Skeletal muscle tissue (tissue), 3 donors: ENCODE measurements at regions not wholly inside any gene's neighbourhood (a gene's known extent, or its start where the extent isn't known, plus 50 kb on each side); places are given as distances from the start of the nearest gene placed in this dataset.
A peak's percentile ranks its signal among the peaks of the same experiment; 100 is the strongest.

Experiments used
- H3K27ac ChIP-seq: one replicate; pipeline ENCODE4 v1.7.0; 2013; ENCODE audit warnings: mild to moderate bottlenecking, low read depth, low read length, inconsistent platforms
- H3K27me3 ChIP-seq, 3 donors: one replicate each; pipeline ENCODE4 v1.7.0; 2013; ENCODE audit warnings: low read length in 3 of 3; ENCODE audit not compliant: control insufficient read depth in 3 of 3, insufficient read depth in 3 of 3
- H3K36me3 ChIP-seq, 3 donors: one replicate each; pipeline ENCODE4 v1.7.0; 2013; ENCODE audit warnings: low read length in 3 of 3; ENCODE audit not compliant: control insufficient read depth in 3 of 3, insufficient read depth in 3 of 3
- H3K4me1 ChIP-seq, 3 donors: one replicate each; pipeline ENCODE4 v1.7.0; 2013; ENCODE audit warnings: low read length in 3 of 3, mild to moderate bottlenecking in 3 of 3; ENCODE audit not compliant: control insufficient read depth in 3 of 3, insufficient read depth in 3 of 3
- H3K4me3 ChIP-seq, 3 donors: one replicate each; pipeline ENCODE4 v1.7.0; 2013; ENCODE audit warnings: low read length in 3 of 3
- H3K9ac ChIP-seq, 3 donors: one replicate each; pipeline ENCODE4 v1.7.0; 2013; ENCODE audit warnings: low read length in 3 of 3, mild to moderate bottlenecking in 3 of 3, moderate library complexity in 2 of 3, low read depth in 1 of 3
- H3K9me3 ChIP-seq, 3 donors: one replicate each; pipeline ENCODE4 v1.7.0; 2013; ENCODE audit warnings: low read length in 3 of 3; ENCODE audit not compliant: control insufficient read depth in 3 of 3
- donor health status: Osteomylitis.

GRCh38 chrX:69100478-69100877 lies 64.8 kb downstream of the PJA1 start:
- Histone ChIP-seq H3K36me3 (no peaks in the 10 kb centered on the region), H3K27me3 (peaks cover 0 to 3% (median 0%) of the 10 kb centered on the region in 3 donors), H3K27ac (no peak overlapping the region), H3K4me1 (no peaks in the 10 kb centered on the region), H3K9me3 (no peaks in the 10 kb centered on the region), H3K9ac (no peak overlapping the region), H3K4me3 (no peak overlapping the region)

- Histone ChIP-seq H3K9me3 (no peaks in the 10 kb centered on the region), H3K4me1 (peaks cover 4 to 12% (median 9%) of the 10 kb centered on the region in 3 donors), H3K9ac (no peak overlapping the region), H3K36me3 (no peaks in the 10 kb centered on the region), H3K27ac (no peak overlapping the region), H3K4me3 (no peak overlapping the region), H3K27me3 (peaks cover 0 to 5% (median 0%) of the 10 kb centered on the region in 3 donors)
Observed at GRCh38 chrX:69097451-69098236, 67.6 kb downstream of the PJA1 start.

GRCh38 chrX:69096963-69097362 lies 68.3 kb downstream of the PJA1 start:
- Histone ChIP-seq H3K27ac (no peak overlapping the region), H3K36me3 (no peaks in the 10 kb centered on the region), H3K4me1 (peaks cover 4 to 12% (median 9%) of the 10 kb centered on the region in 3 donors), H3K9ac (no peak overlapping the region), H3K9me3 (no peaks in the 10 kb centered on the region), H3K27me3 (peaks cover 0 to 5% (median 0%) of the 10 kb centered on the region in 3 donors), H3K4me3 (no peak overlapping the region)

DNA sequence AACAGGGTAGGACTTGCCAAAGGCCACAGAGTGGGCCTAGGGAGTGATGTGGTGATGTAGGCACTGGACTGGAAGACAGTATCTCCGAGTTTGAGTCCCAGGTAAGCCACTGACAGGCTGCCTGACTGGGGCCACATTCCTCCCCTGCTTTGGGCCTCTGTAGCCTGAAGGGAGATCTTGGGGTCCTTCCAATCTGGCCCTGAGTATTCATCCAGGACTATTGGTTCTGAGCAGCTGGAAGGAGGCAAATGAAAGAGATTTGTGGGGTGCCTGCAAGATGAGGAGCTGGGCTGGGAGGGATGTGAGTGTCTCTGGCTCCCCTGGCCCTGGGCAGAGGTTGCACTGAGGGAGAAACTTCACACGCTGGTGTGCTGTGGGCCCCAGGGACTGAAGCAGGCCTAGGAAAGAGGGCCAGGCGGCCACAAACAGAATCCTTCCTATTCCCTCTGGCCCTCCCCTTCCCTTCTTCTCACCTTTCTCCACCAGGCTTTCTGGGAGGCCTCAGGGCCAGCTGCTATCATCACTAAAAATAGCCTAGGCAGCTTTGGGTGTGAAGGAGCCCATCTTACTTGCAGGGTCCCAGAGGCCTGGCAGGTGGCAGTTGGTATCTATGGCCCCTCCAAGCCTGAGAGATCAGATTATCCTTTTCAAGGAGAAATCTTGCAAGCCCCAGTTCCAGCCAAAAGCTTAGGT lies 70.1 kb downstream of the PJA1 start:
- Histone ChIP-seq H3K4me1 (peaks cover 4 to 12% (median 9%) of the 10 kb centered on the region in 3 donors), H3K27ac (no peak overlapping the region), H3K9ac (peak overlapping the region in 1 of 3 donors; percentile 16), H3K9me3 (no peaks in the 10 kb centered on the region), H3K4me3 (no peak overlapping the region), H3K27me3 (peaks cover 0 to 16% (median 0%) of the 10 kb centered on the region in 3 donors), H3K36me3 (no peaks in the 10 kb centered on the region)

DNA sequence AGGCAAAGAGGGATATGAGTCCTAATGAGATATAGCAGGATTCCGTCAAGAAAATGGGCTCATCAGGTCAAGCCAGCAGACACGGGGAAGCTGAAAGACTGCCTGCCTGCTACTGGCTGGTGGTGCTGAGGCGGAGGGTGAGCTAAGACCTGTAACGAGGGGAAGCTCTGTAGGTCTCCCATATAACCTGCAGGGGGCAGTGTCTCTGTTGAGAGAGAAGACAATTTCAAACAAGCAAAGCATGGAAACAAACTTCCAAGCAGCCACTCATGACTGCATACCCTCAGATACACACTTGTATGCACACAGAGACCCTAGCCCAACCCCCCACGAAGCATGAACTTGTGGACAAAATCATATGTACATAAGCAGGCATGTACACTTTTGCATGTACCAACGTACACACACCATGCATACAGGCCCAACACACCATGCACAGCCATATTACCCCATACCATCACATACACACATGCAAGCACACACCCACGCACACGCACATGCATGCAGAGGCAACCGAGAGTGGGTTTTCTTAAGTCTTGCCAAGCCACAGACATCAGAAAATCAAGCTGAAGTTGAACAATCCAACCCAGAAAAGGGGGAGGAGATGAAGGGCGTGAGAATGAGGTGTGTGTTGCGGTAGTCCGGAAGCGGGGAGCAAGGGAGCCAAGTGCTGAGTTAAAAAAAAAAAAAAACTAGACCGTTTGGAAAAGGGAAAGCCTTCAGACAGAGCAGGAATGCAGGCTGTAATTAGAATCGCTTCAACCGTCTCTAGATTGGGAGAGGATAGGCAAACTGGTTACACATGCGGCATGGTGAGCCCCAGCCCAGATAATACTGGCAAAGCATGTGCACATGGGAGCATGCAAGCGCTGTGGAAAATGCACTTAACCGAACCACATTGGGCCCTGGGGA lies 71.0 kb downstream of the PJA1 start:
- Histone ChIP-seq H3K4me3 (no peak overlapping the region), H3K27me3 (peaks cover 0 to 18% (median 0%) of the 10 kb centered on the region in 3 donors), H3K4me1 (peaks cover 4 to 12% (median 9%) of the 10 kb centered on the region in 3 donors), H3K27ac (no peak overlapping the region), H3K9ac (no peak overlapping the region), H3K9me3 (no peaks in the 10 kb centered on the region), H3K36me3 (no peaks in the 10 kb centered on the region)

DNA sequence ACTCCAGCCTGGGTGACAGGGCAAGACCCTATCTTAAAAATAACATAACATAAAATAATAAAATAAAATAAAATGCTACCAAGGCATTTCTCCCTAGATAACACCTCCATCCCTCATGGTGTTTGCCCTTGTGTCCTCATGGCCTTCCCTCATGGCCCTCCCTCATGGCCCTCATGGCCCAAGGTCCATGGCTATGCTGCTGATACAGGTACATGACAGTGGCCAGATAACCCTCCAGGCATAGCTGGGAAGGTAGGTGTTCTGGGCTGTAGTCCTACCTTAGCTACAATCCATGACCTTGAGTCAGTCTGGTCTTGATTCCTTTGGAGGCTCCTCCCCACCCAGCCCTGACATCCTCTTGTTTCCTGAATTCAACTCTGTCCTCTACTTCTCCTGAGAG lies 75.2 kb downstream of the PJA1 start:
- Histone ChIP-seq H3K36me3 (no peaks in the 10 kb centered on the region), H3K4me3 (no peak overlapping the region), H3K27me3 (peaks cover 0 to 24% (median 0%) of the 10 kb centered on the region in 3 donors), H3K27ac (no peak overlapping the region), H3K4me1 (peaks cover under 1 to 7% (median 5%) of the 10 kb centered on the region in 3 donors), H3K9ac (no peak overlapping the region), H3K9me3 (no peaks in the 10 kb centered on the region)

DNA sequence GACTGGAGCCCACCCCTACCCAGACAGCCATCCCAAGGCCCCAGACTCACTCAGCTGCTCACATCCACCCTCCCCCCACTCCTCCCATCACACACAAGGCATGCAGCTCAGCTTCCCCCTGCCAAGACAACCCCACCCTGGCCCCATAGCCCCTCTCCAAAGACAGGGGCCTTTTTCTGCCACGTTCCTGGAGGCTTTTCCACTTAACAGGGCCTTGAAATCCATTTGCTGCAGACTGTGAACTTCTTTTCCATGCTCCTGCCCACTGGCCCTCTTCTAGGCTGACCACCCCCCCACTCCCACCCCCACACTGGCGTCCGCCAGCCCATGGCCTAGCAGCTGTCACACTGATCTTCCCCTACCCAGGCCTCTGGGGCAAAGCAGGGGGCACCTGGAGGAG lies 76.0 kb downstream of the PJA1 start:
- Histone ChIP-seq H3K4me3 (no peak overlapping the region), H3K27ac (no peak overlapping the region), H3K36me3 (no peaks in the 10 kb centered on the region), H3K9ac (no peak overlapping the region), H3K27me3 (peaks cover 0 to 24% (median 0%) of the 10 kb centered on the region in 3 donors), H3K9me3 (no peaks in the 10 kb centered on the region), H3K4me1 (peaks cover 0 to 2% (median 0%) of the 10 kb centered on the region in 3 donors)

DNA sequence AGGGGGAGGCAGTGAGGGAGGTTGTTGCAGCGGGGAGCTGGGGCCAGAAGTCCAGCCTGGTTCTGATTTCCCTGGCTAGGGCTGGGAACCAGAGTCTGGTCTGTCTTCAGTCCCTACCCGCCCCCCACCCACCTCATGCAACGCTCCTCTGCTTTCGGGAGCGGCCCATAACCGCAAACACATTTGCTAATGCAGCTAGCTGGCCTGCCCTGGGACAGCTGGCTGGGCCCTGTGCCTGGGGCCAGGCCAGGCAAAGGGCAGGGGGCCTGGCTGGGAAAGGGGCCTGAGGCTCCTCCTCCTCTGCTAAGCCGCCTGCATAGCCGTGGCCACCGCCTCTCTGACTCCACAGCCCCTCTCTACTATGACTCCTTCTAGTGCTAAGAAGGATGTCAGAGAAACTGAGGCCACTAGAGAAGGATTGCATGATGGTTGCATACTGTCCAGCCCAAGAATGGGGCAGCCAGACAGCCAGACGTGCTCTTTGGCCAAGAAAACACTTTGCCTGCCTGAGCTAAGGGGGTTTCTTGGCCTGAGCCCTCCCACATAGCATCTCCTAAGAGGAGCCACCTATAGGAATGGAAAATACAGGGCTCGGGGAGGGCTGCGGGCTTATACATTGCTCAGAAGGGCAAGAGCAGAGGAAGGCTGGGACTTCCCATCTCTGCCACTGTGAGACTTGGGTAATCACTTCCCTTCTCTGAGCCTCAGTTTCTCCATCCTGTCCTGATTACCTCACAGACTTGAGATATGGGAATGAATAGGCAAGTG lies 76.9 kb downstream of the PJA1 start:
- H3K27ac ChIP-seq: no peak overlapping the region

DNA sequence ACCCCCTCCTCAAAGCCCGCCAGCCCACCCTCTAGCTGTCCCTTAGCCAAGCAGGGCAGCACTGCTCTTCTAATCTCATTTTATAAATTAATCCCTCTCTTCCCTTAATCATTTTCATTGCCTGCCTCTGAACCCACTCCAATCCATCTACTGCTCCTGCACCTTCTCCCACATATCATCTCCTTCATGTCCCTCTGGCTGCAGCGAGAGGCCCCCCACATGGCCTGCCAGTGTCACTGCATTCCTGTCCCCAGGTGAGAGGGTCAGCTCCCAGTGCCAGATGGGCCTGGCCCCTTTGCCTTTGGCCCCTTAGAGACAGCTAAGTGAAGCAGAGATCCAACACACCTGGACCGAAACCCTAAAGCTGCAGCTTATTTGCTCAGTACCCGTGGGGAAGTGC lies 79.4 kb downstream of the PJA1 start:
- Histone ChIP-seq H3K4me1 (no peaks in the 10 kb centered on the region), H3K27ac (no peak overlapping the region), H3K9ac (no peak overlapping the region), H3K36me3 (no peaks in the 10 kb centered on the region), H3K27me3 (peaks cover 0 to 14% (median 0%) of the 10 kb centered on the region in 3 donors), H3K4me3 (no peak overlapping the region), H3K9me3 (no peaks in the 10 kb centered on the region)

More for the DNA sequence above, 76.9 kb downstream of the PJA1 start:
- H3K27me3 ChIP-seq: peaks cover 0 to 20% (median 0%) of the 10 kb centered on the region in 3 donors
- H3K4me1 ChIP-seq: no peaks in the 10 kb centered on the region
- no peaks in the 10 kb centered on the region for H3K36me3 ChIP-seq
- no peak overlapping the region for H3K9ac ChIP-seq
- H3K4me3 ChIP-seq: no peak overlapping the region
- no peaks in the 10 kb centered on the region for H3K9me3 ChIP-seq
